HG02623 (cell line): ENCODE measurements at regions not wholly inside any gene's neighbourhood (a gene's known extent, or its start where the extent isn't known, plus 50 kb on each side); places are given as distances from the start of the nearest gene placed in this dataset.

ENCODE experiments used
- ATAC-seq: cut with Tn5 transposase; IDR thresholded peaks from one replicate; pipeline ENCODE4 v1.9.1; 2021; ENCODE audit warnings: moderate library complexity; ENCODE audit not compliant: unreplicated experiment

GRCh38 chr5:20678814-20679298 lies 690.9 kb upstream of the CDH18 start:
- ATAC-seq = no peak

GRCh38 chr5:20678386-20678785 lies 690.4 kb upstream of the CDH18 start:
- no peak for ATAC-seq

GRCh38 chr5:20660588-20660987 lies 672.6 kb upstream of the CDH18 start:
- no peak for ATAC-seq

GRCh38 chr5:20656262-20656661 lies 668.3 kb upstream of the CDH18 start:
- no peak for ATAC-seq

GRCh38 chr5:20655211-20655610 lies 667.2 kb upstream of the CDH18 start:
- no peak for ATAC-seq

- ATAC-seq = no peak
Measured at GRCh38 chr5:20654746-20655145, 666.7 kb upstream of the CDH18 start.

- ATAC-seq = no peak
Measured at GRCh38 chr5:20654033-20654432, 666.0 kb upstream of the CDH18 start.

GRCh38 chr5:20649966-20650365 lies 662.0 kb upstream of the CDH18 start:
- ATAC-seq = no peak

- no peak for ATAC-seq
Measured at GRCh38 chr5:20648981-20649380, 661.0 kb upstream of the CDH18 start.

- no peak for ATAC-seq
Measured at GRCh38 chr5:20636686-20637085, 648.7 kb upstream of the CDH18 start.

GRCh38 chr5:20619591-20619990 lies 631.6 kb upstream of the CDH18 start:
- ATAC-seq = no peak

GRCh38 chr5:20618340-20618739 lies 630.3 kb upstream of the CDH18 start:
- no peak for ATAC-seq

- ATAC-seq = no peak
Measured at GRCh38 chr5:20617841-20618240, 629.8 kb upstream of the CDH18 start.

GRCh38 chr5:20615888-20616563 lies 628.0 kb upstream of the CDH18 start:
- ATAC-seq = no peak

GRCh38 chr5:20611620-20612019 lies 623.6 kb upstream of the CDH18 start:
- no peak for ATAC-seq

GRCh38 chr5:20610681-20611080 lies 622.7 kb upstream of the CDH18 start:
- no peak for ATAC-seq

- ATAC-seq = no peak
Measured at GRCh38 chr5:20609126-20609525, 621.1 kb upstream of the CDH18 start.

- ATAC-seq = no peak
Measured at GRCh38 chr5:20608567-20608966, 620.6 kb upstream of the CDH18 start.

- no peak for ATAC-seq
Measured at GRCh38 chr5:20605732-20606525, 617.9 kb upstream of the CDH18 start.

GRCh38 chr5:20604992-20605391 lies 617.0 kb upstream of the CDH18 start:
- ATAC-seq = no peak

GRCh38 chr5:20601678-20602100 lies 613.7 kb upstream of the CDH18 start:
- no peak for ATAC-seq

- no peak for ATAC-seq
Measured at GRCh38 chr5:20590356-20590755, 602.4 kb upstream of the CDH18 start.
